ENCODE measurements at regions not wholly inside any gene's neighbourhood (a gene's known extent, or its start where the extent isn't known, plus 50 kb on each side); places are given as distances from the start of the nearest gene placed in this dataset.
A peak's percentile ranks its signal among the peaks of the same experiment; 100 is the strongest.

DNA sequence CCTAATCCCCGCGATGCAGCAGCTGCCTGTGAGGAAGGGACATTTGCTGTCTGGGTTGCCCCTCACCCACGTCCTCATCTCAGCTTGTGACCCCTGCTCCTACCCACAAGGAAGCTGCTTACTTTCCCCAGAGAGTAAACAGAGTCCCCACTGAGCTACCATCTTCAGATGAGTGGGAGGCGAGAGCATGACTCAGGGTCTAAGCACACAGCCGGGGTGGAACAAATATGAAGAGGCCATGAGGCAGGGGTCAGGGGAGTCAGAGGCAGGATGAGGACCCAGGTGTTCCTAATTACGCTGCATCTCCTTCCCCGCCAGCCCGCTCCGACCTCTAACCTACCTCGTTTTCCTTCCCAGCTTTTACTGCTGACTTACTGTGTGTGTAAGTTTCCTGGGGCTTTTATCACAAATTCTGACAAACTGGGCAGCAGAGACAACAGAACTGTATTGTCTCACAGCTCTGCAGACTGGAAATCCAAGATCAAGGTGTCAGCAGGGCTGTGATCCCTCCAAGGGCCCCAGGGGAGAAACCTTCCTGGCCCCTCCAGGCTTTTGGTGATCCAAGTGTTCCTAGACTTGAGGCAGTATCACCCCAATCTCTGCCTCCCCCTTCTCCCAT, 94.0 kb upstream of the DNAH5 start (continued):
- TF ChIP-seq ZBTB33 (CRISPR knock-in tag; IDR thresholded peaks at IDR 0.05): no peak
- no peak for TF ChIP-seq ZZZ3 (CRISPR knock-in tag; IDR thresholded peaks at IDR 0.05; ENCODE audit: borderline replicate concordance)
- no peak for TF ChIP-seq ZNF382 (CRISPR knock-in tag; IDR thresholded peaks at IDR 0.05; ENCODE audit: borderline replicate concordance)
- no peak for TF ChIP-seq SIN3A (IDR thresholded peaks at IDR 0.05; ENCODE audit: borderline replicate concordance, low read depth, low read length)
- no peak for TF ChIP-seq ZNF383 (CRISPR knock-in tag; IDR thresholded peaks at IDR 0.05; ENCODE audit: borderline replicate concordance)

- no TSS peak for BruUV-seq (replicated peaks)
- no peaks in the 10 kb centered on the region for H3K9me3 ChIP-seq (ENCODE audit: low read length)
- ChIA-PET CTCF (ENCODE audit: low intra/inter-chr PET ratio, low total read pairs) (no interaction called here), POLR2A (interaction anchor here (1.0 kb wide), 1 partner anchor 108 kb away, joined by 3 read pairs; no protein-coding TSS in a partner anchor)
- H2AFZ ChIP-seq (ENCODE audit: low read length): no peak overlapping the region
- H3K79me2 ChIP-seq (ENCODE audit: insufficient read depth, low read length): no peaks in the 10 kb centered on the region
- H3K36me3 ChIP-seq (replicated peaks in 1 of 2; ENCODE audit: control insufficient read depth in 1 of 2, insufficient read depth in 2 of 2, low read length in 2 of 2): no peaks in the 10 kb centered on the region
- peak overlapping the region in 2 of 3 experiments; percentile 6 to 17; a peak in 3 of 6 replicates for H3K4me3 ChIP-seq (replicated peaks in 1 of 3; ENCODE audit: insufficient read depth in 1 of 3, low read depth in 2 of 3, low read length in 3 of 3)
- peaks cover 44% of the 10 kb centered on the region for H3K4me1 ChIP-seq (ENCODE audit: insufficient read depth, low read length)
- H4K20me1 ChIP-seq (ENCODE audit: insufficient read depth, low read length): no peaks in the 10 kb centered on the region
- no peak overlapping the region for H3K27ac ChIP-seq (ENCODE audit: extremely low read length, insufficient read depth, low read length)
- in situ Hi-C loops (cut with HindIII; ENCODE audit: extremely low pct_ligation_motif_present, low pct_unique_long_range_greater_than_20kb): no loop called here
- peak; percentile 57 for ATAC-seq
- peak overlapping the region; percentile 67 for H3K4me2 ChIP-seq (ENCODE audit: low read depth, low read length)
- intact Hi-C loops (cut with micrococcal nuclease; ENCODE audit: unreplicated experiment): no loop called here
- DNase-seq (ENCODE audit: low spot score): no peak
- H3K27me3 ChIP-seq (ENCODE audit: control insufficient read depth in 1 of 2, insufficient read depth in 2 of 2, low read length in 2 of 2): no peaks in the 10 kb centered on the region
- 0 out of 2 replicates have a peak overlapping the region, but pooled peaks have one; percentile 21 for H3K9ac ChIP-seq (ENCODE audit: insufficient read depth, low read depth, low read length)
- 7% methylated on average over 9 of the region's 9 CpGs for WGBS (ENCODE audit: low lambda C conversion rate)
- no peak for FAIRE-seq
- no peak for TF ChIP-seq ZBTB44 (CRISPR knock-in tag; IDR thresholded peaks at IDR 0.05)
- no peak for TF ChIP-seq SATB2 (CRISPR knock-in tag; IDR thresholded peaks at IDR 0.05)
- TF ChIP-seq ZNF746 (CRISPR knock-in tag; IDR thresholded peaks at IDR 0.05): no peak
- TF ChIP-seq, protein P1, sequence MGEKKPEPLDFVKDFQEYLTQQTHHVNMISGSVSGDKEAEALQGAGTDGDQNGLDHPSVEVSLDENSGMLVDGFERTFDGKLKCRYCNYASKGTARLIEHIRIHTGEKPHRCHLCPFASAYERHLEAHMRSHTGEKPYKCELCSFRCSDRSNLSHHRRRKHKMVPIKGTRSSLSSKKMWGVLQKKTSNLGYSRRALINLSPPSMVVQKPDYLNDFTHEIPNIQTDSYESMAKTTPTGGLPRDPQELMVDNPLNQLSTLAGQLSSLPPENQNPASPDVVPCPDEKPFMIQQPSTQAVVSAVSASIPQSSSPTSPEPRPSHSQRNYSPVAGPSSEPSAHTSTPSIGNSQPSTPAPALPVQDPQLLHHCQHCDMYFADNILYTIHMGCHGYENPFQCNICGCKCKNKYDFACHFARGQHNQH (CRISPR knock-in tag; IDR thresholded peaks at IDR 0.05): no peak
- no peak for TF ChIP-seq FOSL2 (CRISPR knock-in tag; IDR thresholded peaks at IDR 0.05)
- TF ChIP-seq GATAD1 (CRISPR knock-in tag; IDR thresholded peaks at IDR 0.05): no peak
These were observed 92.5 kb upstream of the DNAH5 start for GRCh38 chr5:14036947-14037346.

All from HepG2 (cell line).